Stimulated activated CD4-positive, alpha-beta T cell treated with anti-CD3 and anti-CD28 coated beads, Interleukin-12 subunit alpha, Interleukin-12 subunit beta, amount 100 ng/mL, for 48 hours (primary cell): ENCODE measurements at regions not wholly inside any gene's neighbourhood (a gene's known extent, or its start where the extent isn't known, plus 50 kb on each side); places are given as distances from the start of the nearest gene placed in this dataset.

Source experiments
- DNase-seq, 3 donors: peaks; one replicate each; pipeline ENCODE4 v3.0.0-alpha.2; 2020; ENCODE audit warnings: low read depth in 2 of 3, low spot score in 1 of 3

- no peak for DNase-seq
These were observed 497.2 kb upstream of the PKN2 start for GRCh38 chr1:88186911-88187310.

GRCh38 chr1:88188038-88188437, 496.0 kb upstream of the PKN2 start:
- DNase-seq, result no peak

GRCh38 chr1:88189525-88189924, 494.5 kb upstream of the PKN2 start:
- no peak for DNase-seq

GRCh38 chr1:88191917-88192316, 492.2 kb upstream of the PKN2 start:
- DNase-seq, result no peak

- DNase-seq, result no peak
These were observed 489.5 kb upstream of the PKN2 start for GRCh38 chr1:88194542-88194941.

GRCh38 chr1:88200545-88200944, 483.5 kb upstream of the PKN2 start:
- no peak for DNase-seq

GRCh38 chr1:88204111-88204510, 480.0 kb upstream of the PKN2 start:
- no peak for DNase-seq

GRCh38 chr1:88204612-88205167, 479.4 kb upstream of the PKN2 start:
- DNase-seq, result no peak

- DNase-seq, result no peak
These were observed 475.7 kb upstream of the PKN2 start for GRCh38 chr1:88208389-88208788.

GRCh38 chr1:88210103-88210787, 473.8 kb upstream of the PKN2 start:
- no peak for DNase-seq

- no peak for DNase-seq
These were observed 467.6 kb upstream of the PKN2 start for GRCh38 chr1:88216441-88216840.

GRCh38 chr1:88217386-88217785, 466.7 kb upstream of the PKN2 start:
- DNase-seq, result no peak

- DNase-seq, result no peak
These were observed 464.6 kb upstream of the PKN2 start for GRCh38 chr1:88219521-88219920.

- no peak for DNase-seq
These were observed 462.7 kb upstream of the PKN2 start for GRCh38 chr1:88221411-88221810.

GRCh38 chr1:88224906-88225305, 459.2 kb upstream of the PKN2 start:
- DNase-seq, result no peak

- DNase-seq, result no peak
These were observed 456.0 kb upstream of the PKN2 start for GRCh38 chr1:88228114-88228513.

- DNase-seq, result no peak
These were observed 453.9 kb upstream of the PKN2 start for GRCh38 chr1:88230126-88230525.

GRCh38 chr1:88237058-88237457, 447.0 kb upstream of the PKN2 start:
- no peak for DNase-seq

- DNase-seq, result no peak
These were observed 444.9 kb upstream of the PKN2 start for GRCh38 chr1:88239205-88239604.

GRCh38 chr1:88247666-88248065, 436.4 kb upstream of the PKN2 start:
- DNase-seq, result no peak

- DNase-seq, result no peak
These were observed 433.2 kb upstream of the PKN2 start for GRCh38 chr1:88250915-88251314.

- no peak for DNase-seq
These were observed 431.3 kb upstream of the PKN2 start for GRCh38 chr1:88252745-88253144.

- no peak for DNase-seq
These were observed 418.5 kb upstream of the PKN2 start for GRCh38 chr1:88265606-88266005.
